ENCODE measurements at regions not wholly inside any gene's neighbourhood (a gene's known extent, or its start where the extent isn't known, plus 50 kb on each side); places are given as distances from the start of the nearest gene placed in this dataset.

- no peak for TF ChIP-seq CTCF (IDR thresholded peaks at IDR 0.05)
- no peak for TF ChIP-seq EZH2 (IDR thresholded peaks at IDR 0.05; ENCODE audit: borderline replicate concordance, insufficient read depth, low read depth, low read length, poor library complexity, severe bottlenecking)
Observed at GRCh38 chr15:57896114-57896513, 169.4 kb downstream of the ALDH1A2 start.
